ENCODE measurements at regions not wholly inside any gene's neighbourhood (a gene's known extent, or its start where the extent isn't known, plus 50 kb on each side); places are given as distances from the start of the nearest gene placed in this dataset.

- no peaks in the 10 kb centered on the region for H3K36me3 ChIP-seq (ENCODE audit: control insufficient read depth in 4 of 4, insufficient read depth in 3 of 4, low read depth in 1 of 4, low read length in 3 of 4)
- no peak overlapping the region for H3K27ac ChIP-seq (ENCODE audit: low read depth in 1 of 2, low read length in 2 of 2)
- H3K9ac ChIP-seq (ENCODE audit: low read depth in 1 of 2, low read length in 2 of 2) = no peak overlapping the region
- peaks cover 0 to 5% (median under 1%) of the 10 kb centered on the region in 4 donors for H3K9me3 ChIP-seq (ENCODE audit: control insufficient read depth in 4 of 4, low read length in 3 of 4)
- H3K4me1 ChIP-seq (ENCODE audit: control insufficient read depth in 4 of 4, insufficient read depth in 4 of 4, low read length in 3 of 4) = no peaks in the 10 kb centered on the region
- H3K27me3 ChIP-seq (ENCODE audit: control insufficient read depth in 4 of 4, insufficient read depth in 4 of 4, low read length in 3 of 4) = no peaks in the 10 kb centered on the region
- no peak for DNase-seq (ENCODE audit: low spot score)
- H3K4me3 ChIP-seq (ENCODE audit: low read depth in 1 of 3, low read length in 3 of 3) = no peak overlapping the region
- WGBS = 88% methylated on average over 6 of the region's 6 CpGs
- TF ChIP-seq HNF4G (IDR thresholded peaks at IDR 0.05) (no peak), RXRA (IDR thresholded peaks at IDR 0.05) (no peak)
Measured at GRCh38 chr2:238659231-238659630, 188.7 kb upstream of the TWIST2 start.

- Histone ChIP-seq H3K9ac (ENCODE audit: low read depth in 1 of 2, low read length in 2 of 2) (no peak overlapping the region), H3K36me3 (ENCODE audit: control insufficient read depth in 4 of 4, insufficient read depth in 3 of 4, low read depth in 1 of 4, low read length in 3 of 4) (no peaks in the 10 kb centered on the region), H3K4me1 (ENCODE audit: control insufficient read depth in 4 of 4, insufficient read depth in 4 of 4, low read length in 3 of 4) (no peaks in the 10 kb centered on the region), H3K27ac (ENCODE audit: low read depth in 1 of 2, low read length in 2 of 2) (no peak overlapping the region), H3K9me3 (ENCODE audit: control insufficient read depth in 4 of 4, low read length in 3 of 4) (peaks cover 0 to 5% (median 2%) of the 10 kb centered on the region in 4 donors), H3K27me3 (ENCODE audit: control insufficient read depth in 4 of 4, insufficient read depth in 4 of 4, low read length in 3 of 4) (no peaks in the 10 kb centered on the region), H3K4me3 (ENCODE audit: low read depth in 1 of 3, low read length in 3 of 3) (no peak overlapping the region)
- no peak for TF ChIP-seq HNF4A (conservative IDR thresholded peaks at IDR 0.05)
- TF ChIP-seq EGR1 (IDR thresholded peaks at IDR 0.05; ENCODE audit: low read depth in 2 of 2) = no peak
- no peak for TF ChIP-seq ATF3 (IDR thresholded peaks at IDR 0.05)
- no peak for TF ChIP-seq RXRA (IDR thresholded peaks at IDR 0.05)
- TF ChIP-seq NR2F2 (IDR thresholded peaks at IDR 0.05) = no peak
- TF ChIP-seq MAX (IDR thresholded peaks at IDR 0.05) = no peak
- no peak for TF ChIP-seq YY1 (IDR thresholded peaks at IDR 0.05)
- no peak for TF ChIP-seq CTCF (IDR thresholded peaks at IDR 0.05; ENCODE audit: low read depth, low read length, missing input control)
- TF ChIP-seq FOXA1 (IDR thresholded peaks at IDR 0.05) = no peak
- TF ChIP-seq TAF1 (conservative IDR thresholded peaks at IDR 0.05) = no peak
- TF ChIP-seq REST (IDR thresholded peaks at IDR 0.05) = no peak
- no peak for TF ChIP-seq SP1 (IDR thresholded peaks at IDR 0.05)
- 70% methylated on average over 9 of the region's 9 CpGs for WGBS
- DNase-seq (ENCODE audit: low spot score) = no peak
Measured at GRCh38 chr2:238663586-238663985, 184.3 kb upstream of the TWIST2 start.

GRCh38 chr2:238665919-238666318, 182.0 kb upstream of the TWIST2 start:
- WGBS = 67% methylated on average over 3 of the region's 3 CpGs
- no peak for DNase-seq (ENCODE audit: low spot score)
- Histone ChIP-seq H3K27ac (ENCODE audit: low read depth in 1 of 2, low read length in 2 of 2) (no peak overlapping the region), H3K36me3 (ENCODE audit: control insufficient read depth in 4 of 4, insufficient read depth in 3 of 4, low read depth in 1 of 4, low read length in 3 of 4) (no peaks in the 10 kb centered on the region), H3K9me3 (ENCODE audit: control insufficient read depth in 4 of 4, low read length in 3 of 4) (peaks cover 0 to 5% (median 3%) of the 10 kb centered on the region in 4 donors), H3K27me3 (ENCODE audit: control insufficient read depth in 4 of 4, insufficient read depth in 4 of 4, low read length in 3 of 4) (no peaks in the 10 kb centered on the region), H3K4me3 (ENCODE audit: low read depth in 1 of 3, low read length in 3 of 3) (no peak overlapping the region), H3K9ac (ENCODE audit: low read depth in 1 of 2, low read length in 2 of 2) (no peak overlapping the region), H3K4me1 (ENCODE audit: control insufficient read depth in 4 of 4, insufficient read depth in 4 of 4, low read length in 3 of 4) (no peaks in the 10 kb centered on the region)
- TF ChIP-seq FOXA2 (IDR thresholded peaks at IDR 0.05) (no peak), HNF4G (IDR thresholded peaks at IDR 0.05) (no peak), RAD21 (IDR thresholded peaks at IDR 0.05) (no peak), EGR1 (IDR thresholded peaks at IDR 0.05; ENCODE audit: low read depth in 2 of 2) (no peak), SP1 (IDR thresholded peaks at IDR 0.05) (no peak), ATF3 (IDR thresholded peaks at IDR 0.05) (no peak), YY1 (IDR thresholded peaks at IDR 0.05) (no peak), REST (IDR thresholded peaks at IDR 0.05) (no peak), TAF1 (conservative IDR thresholded peaks at IDR 0.05) (no peak), NR2F2 (IDR thresholded peaks at IDR 0.05) (no peak), FOXA1 (IDR thresholded peaks at IDR 0.05) (no peak), GABPA (IDR thresholded peaks at IDR 0.05 in 1 of 2, conservative IDR thresholded peaks at IDR 0.05 in 1 of 2) (no peak), RXRA (IDR thresholded peaks at IDR 0.05) (no peak)
